Fibroblast of skin of back (primary cell): ENCODE measurements at regions not wholly inside any gene's neighbourhood (a gene's known extent, or its start where the extent isn't known, plus 50 kb on each side); places are given as distances from the start of the nearest gene placed in this dataset.
"Not testable (repeated sequence)": the region's sequence is repeated elsewhere in the genome, so short reads cannot be mapped to it uniquely, and the experiment has no call there.

ENCODE experiments used
- DNase-seq: peaks from one replicate; pipeline ENCODE4 v3.0.0-alpha.2; 2013

DNA sequence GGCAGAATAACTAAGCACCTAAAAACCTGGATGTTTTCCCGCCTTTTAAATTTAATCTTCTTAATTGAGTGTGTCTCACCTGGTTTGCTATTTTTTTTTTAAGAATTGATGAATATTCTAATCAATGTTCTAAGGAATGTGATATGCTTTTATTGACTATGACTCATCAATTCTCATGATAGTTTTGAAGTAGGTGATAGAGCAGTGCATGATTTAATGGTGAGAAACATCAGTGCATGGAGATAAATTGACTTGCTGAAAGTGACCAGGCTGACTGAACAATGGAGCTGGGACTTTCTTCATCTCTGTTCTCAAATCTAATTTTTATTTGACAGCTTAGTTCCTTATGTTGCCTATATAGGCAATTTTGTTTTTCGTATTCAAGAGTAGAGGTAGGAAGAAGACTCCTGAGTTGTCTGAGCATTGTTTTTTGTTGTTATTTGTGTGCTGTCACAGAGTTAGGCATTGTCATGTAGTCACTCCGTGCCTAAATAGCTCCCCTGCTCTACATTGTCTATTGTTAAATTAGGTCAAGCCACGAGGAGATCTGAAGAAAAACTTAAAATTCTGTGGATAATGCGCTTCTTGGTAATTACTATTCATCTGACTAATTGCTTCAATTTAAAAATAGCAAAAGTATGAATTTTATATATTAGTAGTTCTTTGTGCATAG, 59.0 kb upstream of the NUTM2F start:
- DNase-seq, result not testable (repeated sequence)

GRCh38 chr9:94388011-94388406, 59.6 kb upstream of the NUTM2F start:
- DNase-seq, result not testable (repeated sequence)

DNA sequence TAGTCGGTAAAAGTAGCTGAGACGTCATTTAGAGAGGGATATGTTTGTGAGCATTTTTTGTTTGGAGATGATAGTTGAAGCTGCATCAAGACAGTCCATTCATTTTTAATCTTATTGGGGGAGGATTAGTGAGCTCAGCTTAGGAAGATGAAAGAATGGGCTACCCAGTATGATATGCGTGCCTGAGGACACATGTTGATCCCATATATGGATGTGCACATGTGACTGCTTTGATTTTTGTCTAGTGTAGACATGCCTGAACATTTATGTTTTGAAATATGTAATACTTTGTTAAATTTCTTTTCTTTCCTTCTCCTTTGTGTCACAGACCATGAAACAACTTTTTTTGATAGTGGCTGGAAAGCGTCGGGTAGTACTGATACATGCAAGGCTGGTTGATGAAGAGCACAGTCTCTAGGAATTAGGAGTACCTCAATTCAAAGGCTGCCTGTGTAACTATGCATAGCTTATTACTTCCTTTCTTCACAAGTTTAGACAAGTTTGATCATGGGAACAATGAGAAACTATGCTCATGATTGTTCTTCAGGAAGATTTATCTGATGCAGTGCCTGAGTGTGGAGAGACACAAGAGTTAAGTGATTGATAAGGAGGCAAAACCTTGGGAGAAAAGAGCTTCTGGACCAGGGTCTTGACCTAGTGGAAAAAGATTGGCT, 62.1 kb upstream of the NUTM2F start:
- DNase-seq, result not testable (repeated sequence)

- DNase-seq, result not testable (repeated sequence)
These were observed 64.7 kb upstream of the NUTM2F start for GRCh38 chr9:94392971-94393624.

DNA sequence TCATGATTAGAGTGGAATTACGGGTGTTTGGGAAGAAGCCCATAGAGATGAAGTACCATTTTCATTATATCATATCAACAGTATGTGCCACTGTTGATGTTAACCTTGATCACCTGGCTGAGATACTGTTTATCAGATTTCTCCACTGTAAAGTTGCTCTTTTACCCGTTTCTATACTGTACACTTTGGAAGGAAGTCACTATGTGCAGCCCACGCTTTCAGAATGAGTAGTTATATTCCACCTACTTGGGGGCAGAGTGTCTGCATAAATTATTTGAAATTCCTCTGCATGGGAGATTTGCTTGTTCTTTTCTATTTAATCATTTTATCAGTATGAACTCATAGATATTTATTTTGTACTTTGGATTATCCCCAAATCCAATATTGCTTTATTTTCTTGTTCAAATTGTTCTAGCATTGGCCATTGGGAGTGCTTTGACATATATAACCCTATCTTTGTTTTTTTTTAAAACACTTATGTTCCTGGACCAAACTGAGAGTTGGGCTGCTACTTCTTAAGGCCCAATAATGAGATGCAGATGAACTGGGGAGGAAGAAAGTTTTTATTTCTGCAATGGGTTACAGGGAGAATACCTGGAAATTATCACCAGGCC, 69.4 kb upstream of the NUTM2F start:
- DNase-seq, result not testable (repeated sequence)

DNA sequence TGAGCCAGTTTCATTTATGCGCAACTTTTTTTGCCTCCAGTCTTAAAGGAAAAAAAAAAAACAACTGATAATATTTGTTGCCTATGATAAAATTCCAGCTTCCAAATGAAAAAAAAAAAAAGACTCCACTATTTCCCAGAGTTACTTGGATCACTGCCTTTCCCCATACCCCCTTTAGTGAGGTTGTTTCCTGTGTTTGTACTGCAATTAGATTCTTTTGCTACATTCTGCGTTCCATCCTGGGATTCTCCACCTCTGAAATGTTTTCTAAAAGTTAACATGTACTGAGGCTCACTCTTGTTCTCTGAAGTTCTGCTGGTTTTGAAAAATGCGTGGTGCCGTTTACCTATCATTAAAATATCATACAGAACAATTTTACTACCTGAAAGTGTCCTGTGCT, 72.0 kb upstream of the NUTM2F start:
- not testable (repeated sequence) for DNase-seq

DNA sequence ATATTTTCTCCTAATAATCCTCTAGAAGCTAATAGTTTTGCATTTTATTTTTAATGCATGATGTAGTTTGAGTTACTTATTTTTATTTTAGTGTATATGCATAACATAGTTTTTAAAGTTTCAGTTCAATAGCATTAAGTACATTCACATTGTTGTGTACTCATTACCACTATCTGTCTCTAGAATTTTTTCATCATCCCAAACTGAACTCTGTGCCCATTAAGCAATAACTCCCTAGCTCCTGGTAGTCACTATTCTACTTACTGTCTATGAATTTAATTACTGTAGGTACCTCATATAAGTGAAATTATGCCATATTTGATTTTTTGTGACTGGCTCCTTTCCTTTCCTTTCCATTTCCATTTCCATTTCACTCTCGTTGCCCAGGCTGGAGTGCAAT, 74.4 kb upstream of the NUTM2F start:
- DNase-seq, result not testable (repeated sequence)

DNA sequence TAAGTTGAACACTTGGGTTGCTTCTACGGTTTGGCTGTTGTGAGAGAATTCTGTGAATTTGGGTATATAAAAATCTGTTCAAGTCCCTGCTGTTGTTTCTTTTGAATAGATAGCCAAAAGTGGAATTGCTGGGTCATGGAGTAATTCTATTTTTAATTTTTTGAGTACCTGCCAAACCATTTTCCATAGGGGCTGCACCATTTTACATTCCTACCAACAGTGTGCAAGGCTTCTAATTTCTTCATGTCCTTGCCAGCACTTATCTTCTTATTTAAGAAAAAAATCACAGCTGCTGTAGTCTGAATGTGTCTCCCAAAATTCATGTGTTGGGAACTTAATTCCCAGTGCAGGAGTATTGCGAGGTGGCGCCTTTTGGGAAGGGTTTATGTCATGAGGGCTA, 75.1 kb upstream of the NUTM2F start:
- DNase-seq, result peak; percentile 30

GRCh38 chr9:94413665-94414064, 85.2 kb upstream of the NUTM2F start:
- DNase-seq, result not testable (repeated sequence)

DNA sequence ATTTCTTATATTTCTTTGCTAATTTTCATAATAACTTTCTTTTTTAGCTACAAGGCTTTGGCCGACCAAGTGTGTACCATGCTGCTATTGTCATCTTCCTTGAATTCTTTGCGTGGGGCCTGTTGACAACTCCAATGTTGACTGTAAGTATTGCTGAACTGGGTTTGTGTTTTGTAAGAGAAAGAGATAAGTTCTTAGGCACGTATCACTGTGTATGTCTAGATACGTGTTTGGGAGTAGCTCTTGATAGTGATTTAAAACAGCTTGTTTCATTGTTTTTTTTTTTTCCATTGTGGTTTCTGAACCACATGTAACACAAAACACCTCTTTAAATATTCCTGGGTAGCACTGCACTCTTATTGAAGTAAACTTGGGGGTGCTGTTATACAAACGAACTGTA, 86.7 kb upstream of the NUTM2F start:
- DNase-seq, result not testable (repeated sequence)

GRCh38 chr9:94420098-94420497, 91.7 kb upstream of the NUTM2F start:
- not testable (repeated sequence) for DNase-seq

- DNase-seq, result not testable (repeated sequence)
These were observed 93.5 kb upstream of the NUTM2F start for GRCh38 chr9:94421951-94422350.

GRCh38 chr9:94425312-94425711, 96.9 kb upstream of the NUTM2F start:
- DNase-seq, result not testable (repeated sequence)

DNA sequence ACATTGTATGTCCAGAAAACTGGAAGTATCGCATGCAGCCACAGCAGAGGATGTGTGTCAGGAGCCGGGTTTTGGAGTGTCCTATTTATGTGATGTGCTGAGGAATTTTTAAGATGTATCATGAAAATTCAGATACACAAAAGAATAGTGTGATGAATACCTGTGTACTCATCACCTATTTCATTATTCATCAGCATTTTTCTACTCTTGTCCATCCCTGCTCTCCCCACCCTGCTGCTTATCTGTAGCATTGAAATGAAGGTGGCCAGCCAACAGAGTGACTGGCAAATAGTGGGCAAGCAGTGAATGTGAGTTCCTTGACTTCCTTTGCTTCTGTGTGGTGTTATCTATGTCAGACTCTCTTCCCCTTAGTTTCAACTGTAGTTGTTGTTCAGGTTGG, 108.7 kb upstream of the NUTM2F start:
- DNase-seq, result not testable (repeated sequence)

- not testable (repeated sequence) for DNase-seq
These were observed 109.9 kb upstream of the NUTM2F start for GRCh38 chr9:94438336-94438735.

DNA sequence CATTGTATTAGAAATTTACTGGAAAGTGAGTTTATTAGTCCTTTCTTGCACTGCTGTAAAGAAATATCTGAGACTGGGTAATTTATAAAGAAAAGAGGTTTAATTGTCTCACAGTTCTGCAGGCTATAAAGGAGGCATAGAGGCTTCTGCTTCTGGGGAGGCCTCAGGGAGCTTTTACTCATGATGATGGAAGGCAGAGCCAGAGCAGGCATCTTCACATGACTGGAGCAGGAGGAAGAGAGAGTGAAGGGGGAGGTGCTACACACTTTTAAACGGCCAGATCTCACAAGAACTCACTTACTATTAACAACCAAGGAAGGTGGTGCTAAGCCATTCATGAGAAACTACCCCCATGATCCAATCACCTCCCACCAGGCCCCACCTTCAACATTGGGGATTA, 112.7 kb upstream of the NUTM2F start:
- not testable (repeated sequence) for DNase-seq

DNA sequence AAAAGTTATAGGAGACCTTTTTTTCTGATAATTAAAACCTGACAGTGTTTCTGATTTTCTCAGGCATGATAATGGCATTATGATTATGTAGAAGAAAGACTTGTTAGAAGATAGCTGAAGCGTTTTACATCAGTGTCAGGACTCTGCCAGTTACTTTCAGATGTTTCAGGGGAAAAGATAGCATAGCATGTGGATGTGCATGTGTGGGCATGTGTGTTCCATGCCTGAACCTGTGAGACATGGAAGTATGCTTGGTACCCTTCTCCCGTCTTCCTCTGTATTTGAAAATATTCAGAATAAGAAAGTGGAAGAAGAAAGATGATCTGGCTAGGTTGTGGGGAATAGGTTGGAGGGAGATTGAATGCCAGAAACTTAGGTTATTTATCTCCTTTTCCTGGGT, 113.1 kb upstream of the PCAT7 start:
- no peak for DNase-seq

DNA sequence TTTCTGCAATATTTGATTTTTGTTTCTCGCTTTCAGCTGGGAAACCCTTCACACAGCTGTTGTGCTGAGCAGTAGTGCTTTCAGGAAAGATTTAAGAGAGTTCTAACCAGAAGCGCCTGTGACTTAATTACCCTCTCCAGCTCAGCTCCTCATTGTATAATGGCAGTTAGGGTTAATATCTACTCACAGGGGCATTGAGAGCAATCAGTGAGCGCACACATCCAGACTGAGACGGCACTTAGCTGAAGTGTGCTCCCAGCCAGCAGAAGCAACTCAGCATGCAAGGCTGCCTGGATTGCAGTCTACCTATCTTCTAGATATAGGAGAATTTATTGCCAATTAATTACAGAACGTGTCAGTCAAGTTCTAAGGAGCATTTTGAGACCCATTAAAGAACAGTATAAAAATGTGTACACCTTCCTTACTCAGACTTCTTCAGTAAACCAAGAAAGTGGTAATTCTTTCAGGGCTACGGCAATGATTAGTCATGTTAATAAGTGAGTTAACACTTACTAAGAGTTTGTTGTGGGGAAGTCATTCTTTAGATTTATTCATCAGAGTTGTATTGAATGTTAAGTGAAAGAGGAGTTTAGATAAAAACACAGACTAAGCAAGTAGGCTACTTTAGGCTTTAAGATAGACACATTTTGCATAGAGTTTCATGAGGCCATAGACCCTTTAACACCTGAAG, 111.7 kb upstream of the PCAT7 start:
- no peak for DNase-seq

- DNase-seq, result no peak
These were observed 109.0 kb upstream of the PCAT7 start for GRCh38 chr9:94445863-94446262.

- no peak for DNase-seq
These were observed 105.4 kb upstream of the PCAT7 start for GRCh38 chr9:94449486-94449885.

DNA sequence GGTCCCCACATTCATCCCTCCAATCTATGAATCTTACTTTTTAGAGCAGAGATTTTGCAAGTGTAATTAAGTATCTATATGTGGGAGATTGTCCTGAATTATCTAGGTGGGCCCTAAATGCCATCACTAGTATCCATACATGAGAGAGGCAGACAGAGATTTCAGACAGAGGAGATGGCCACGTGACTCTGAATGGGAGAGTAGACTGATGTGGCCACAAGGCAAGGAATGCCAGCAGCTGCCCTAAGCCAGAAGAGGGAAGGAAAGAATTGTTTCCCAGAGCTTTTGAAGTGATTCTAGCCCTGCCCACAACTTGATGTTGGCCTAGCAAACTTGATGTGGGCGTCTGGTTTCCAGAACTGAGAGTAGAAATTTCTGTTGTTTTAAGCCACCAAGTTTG, 90.1 kb upstream of the PCAT7 start:
- no peak for DNase-seq

DNA sequence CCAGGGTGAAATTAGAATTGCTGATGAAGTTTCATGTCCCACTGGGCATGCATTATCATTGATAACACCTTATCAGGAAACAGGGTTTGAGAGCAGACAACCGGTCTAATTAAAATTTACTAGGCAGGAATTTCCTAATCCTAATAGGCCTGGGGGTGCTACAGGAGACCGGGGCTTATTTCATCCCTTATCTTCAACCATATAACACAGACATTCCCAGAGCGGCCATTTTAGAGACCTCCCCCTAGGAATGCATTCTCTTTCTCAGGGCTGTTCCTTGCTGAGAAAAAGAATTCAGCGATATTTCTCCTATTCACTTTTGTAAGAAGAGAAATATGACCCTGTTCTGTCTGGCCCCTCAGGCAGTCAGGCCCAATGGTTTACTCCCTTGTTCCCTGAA, 82.8 kb upstream of the PCAT7 start:
- DNase-seq, result not testable (repeated sequence)
